K562 (cell line): ENCODE measurements at regions not wholly inside any gene's neighbourhood (a gene's known extent, or its start where the extent isn't known, plus 50 kb on each side); places are given as distances from the start of the nearest gene placed in this dataset.

Source experiments
- ATAC-seq: fragments of 200-7000 bp; cut with Tn5 transposase; 3 replicates; pipeline ENCODE4 v1.9.1; 2020; ENCODE audit warnings: moderate library complexity
- BruUV-seq: library from RNA; stranded (reverse); fragments of 400-500 nt; replicated peaks from 2 replicates; lab custom pipeline; 2021; lab: Mats Ljungman, UMichigan
- CTCF ChIA-PET: fragments of 300-600 bp; formaldehyde crosslinking; extraction: SDS; loops from one replicate; lab custom pipeline; 2021; ENCODE audit warnings: low intra/inter-chr PET ratio; lab: Yijun Ruan, JAX
- POLR2A ChIA-PET: fragments of 300-600, 350-650 bp; sonication (Branson Sonifier 250); formaldehyde crosslinking; extraction: SDS; loops from one replicate; lab custom pipeline; 2021; ENCODE audit warnings: antibody characterized with exemption, inconsistent platforms; lab: Yijun Ruan, JAX
- DNase-seq, 4 experiments: peaks; one replicate each; pipeline versions ENCODE4 v3.0.0 to v3.0.0-alpha.2; 2011 to 2018; ENCODE audit warnings: low spot score in 3 of 4, mixed read lengths in 3 of 4; ENCODE audit errors: extremely low read depth in 1 of 4
- FAIRE-seq: peaks from 2 replicates; lab custom pipeline; 2011; peaks lifted over from hg19 to GRCh38; lab: Jason Lieb, UNC
- H2AFZ ChIP-seq: 2 replicates; pipeline ENCODE4 v1.6.0; 2011; ENCODE audit warnings: low read depth, low read length, control low read depth, inconsistent platforms
- H3K27ac ChIP-seq: fragments of 200-600 bp; 3 replicates; pipeline ENCODE4 v1.8.0; 2011; ENCODE audit warnings: low read depth, mild to moderate bottlenecking, control low read depth, inconsistent platforms, low read length, moderate library complexity, mixed read lengths; ENCODE audit errors: extremely low read depth
- H3K27me3 ChIP-seq, 2 experiments: fragments of 300-600 bp in 1 of 2; 2 replicates in 1 of 2; 3 replicates in 1 of 2; pipeline versions ENCODE4 v1.6.0 to v1.8.0; 2011; ENCODE audit warnings: inconsistent platforms in 2 of 2, low read length in 2 of 2, mild to moderate bottlenecking in 1 of 2, mixed read lengths in 1 of 2, moderate library complexity in 1 of 2; ENCODE audit not compliant: control insufficient read depth in 2 of 2, insufficient read depth in 2 of 2
- H3K36me3 ChIP-seq: fragments of 300-600 bp; 3 replicates; pipeline ENCODE4 v1.8.0; 2011; ENCODE audit warnings: mild to moderate bottlenecking, low read length, inconsistent platforms; ENCODE audit not compliant: control insufficient read depth, insufficient read depth
- H3K4me1 ChIP-seq, 2 experiments: fragments of 200-600 bp in 1 of 2; replicated peaks in 1 of 2; 2 replicates in 1 of 2; 3 replicates in 1 of 2; pipeline versions ENCODE4 v1.5.1 to v1.8.0; 2011; ENCODE audit warnings: inconsistent platforms in 2 of 2, low read length in 2 of 2, mild to moderate bottlenecking in 1 of 2, mixed read lengths in 1 of 2, moderate library complexity in 1 of 2; ENCODE audit not compliant: control insufficient read depth in 2 of 2, insufficient read depth in 2 of 2
- H3K4me2 ChIP-seq: 2 replicates; pipeline ENCODE4 v1.6.1; 2011; ENCODE audit warnings: low read length, control low read depth, inconsistent platforms, mixed read lengths; ENCODE audit not compliant: insufficient read depth
- H3K4me3 ChIP-seq: fragments of 200-600 bp; sonication (generic), shearing (Covaris generic); 2 replicates; pipeline ENCODE4 v1.5.1; 2016; ENCODE audit warnings: control low read depth, inconsistent platforms
- H3K79me2 ChIP-seq: fragments of 200-600 bp; 3 replicates; pipeline ENCODE4 v1.8.0; 2011; ENCODE audit warnings: low read length, inconsistent platforms; ENCODE audit not compliant: control insufficient read depth, insufficient read depth
- H3K9ac ChIP-seq, 2 experiments: 2 replicates each; pipeline versions ENCODE4 v1.6.0 to v1.6.1; 2011; ENCODE audit warnings: low read depth in 2 of 2, low read length in 2 of 2, control low read depth in 1 of 2, inconsistent platforms in 1 of 2, mild to moderate bottlenecking in 1 of 2, mixed read lengths in 1 of 2; ENCODE audit not compliant: insufficient read depth in 1 of 2
- H3K9me1 ChIP-seq: one replicate; pipeline ENCODE4 v1.6.0; 2011; ENCODE audit warnings: inconsistent platforms, mild to moderate bottlenecking, low read length, moderate library complexity; ENCODE audit not compliant: control insufficient read depth, insufficient read depth
- H3K9me3 ChIP-seq: replicated peaks from 2 replicates; pipeline ENCODE4 v1.5.1; 2011; ENCODE audit warnings: low read depth, low read length, inconsistent platforms; ENCODE audit not compliant: control insufficient read depth, insufficient read depth
- H4K20me1 ChIP-seq: replicated peaks from 2 replicates; pipeline ENCODE4 v1.6.1; 2011; ENCODE audit warnings: low read length, inconsistent platforms, mixed read lengths; ENCODE audit not compliant: control insufficient read depth, insufficient read depth
- ATF3 ChIP-seq, 2 experiments: fragments of 450-650 bp in 1 of 2; sonication (generic) in 1 of 2; formaldehyde crosslinking in 1 of 2; IDR thresholded peaks in 1 of 2; conservative IDR thresholded peaks in 1 of 2; 2 replicates each; pipeline versions ENCODE4 v1.6.1 to v1.8.1; 2016 to 2023; ENCODE audit warnings: mild to moderate bottlenecking in 2 of 2, moderate library complexity in 2 of 2, inconsistent platforms in 1 of 2, missing genetic modification reagents in 1 of 2
- CSDE1 ChIP-seq, 2 experiments: fragments of 450-650 bp; IDR thresholded peaks; 2 replicates each; pipeline ENCODE4 v1.6.1; 2016; ENCODE audit warnings: mild to moderate bottlenecking in 1 of 2
- ERF ChIP-seq: fragments of 450-650 bp; formaldehyde crosslinking; IDR thresholded peaks from 2 replicates; pipeline ENCODE4 v1.4.0; 2020; ENCODE audit warnings: mild to moderate bottlenecking, mixed read lengths
- FOXK2 ChIP-seq, 2 experiments: fragments of 450-650 bp; IDR thresholded peaks in 1 of 2; conservative IDR thresholded peaks in 1 of 2; 2 replicates each; pipeline ENCODE4 v1.6.1; 2016; ENCODE audit warnings: low read depth in 2 of 2, mild to moderate bottlenecking in 1 of 2
- HNRNPK ChIP-seq: fragments of 200-400 bp; formaldehyde crosslinking; IDR thresholded peaks from one replicate; pipeline ENCODE4 v1.6.1; 2018; ENCODE audit warnings: mild to moderate bottlenecking, low read depth, low read length; ENCODE audit not compliant: poor library complexity, severe bottlenecking
- NFRKB ChIP-seq: fragments of 450-650 bp; IDR thresholded peaks from 2 replicates; pipeline ENCODE4 v1.6.1; 2016; ENCODE audit warnings: low read depth
- PCBP2 ChIP-seq: fragments of 200-400 bp; formaldehyde crosslinking; IDR thresholded peaks from 2 replicates; pipeline ENCODE4 v1.6.1; 2018; ENCODE audit warnings: low read length, low read depth, mild to moderate bottlenecking, moderate library complexity; ENCODE audit not compliant: poor library complexity, severe bottlenecking
- POLR2H ChIP-seq: IDR thresholded peaks from 2 replicates; pipeline ENCODE4 v1.6.1; 2016; ENCODE audit warnings: missing genetic modification characterization, low read depth, mild to moderate bottlenecking, control low read depth, missing compliant biosample characterization, moderate library complexity
- PRPF4 ChIP-seq: fragments of 200-400 bp; formaldehyde crosslinking; IDR thresholded peaks from one replicate; pipeline ENCODE4 v1.6.1; 2017; ENCODE audit warnings: low read length, low read depth, mild to moderate bottlenecking; ENCODE audit not compliant: insufficient read depth, poor library complexity, severe bottlenecking
- RAD21 ChIP-seq, 2 experiments: fragments of 250-450 bp in 1 of 2; fragments of 450-650 bp in 1 of 2; sonication (Bioruptor Pico) in 1 of 2; formaldehyde crosslinking in 1 of 2; IDR thresholded peaks in 1 of 2; conservative IDR thresholded peaks in 1 of 2; 2 replicates each; pipeline versions ENCODE4 v1.4.0 to v1.8.0; 2020 to 2022; ENCODE audit warnings: mild to moderate bottlenecking in 2 of 2, moderate library complexity in 1 of 2
- UBTF ChIP-seq, 2 experiments: IDR thresholded peaks; 2 replicates each; pipeline ENCODE4 v1.6.1; 2012; ENCODE audit warnings: improper control_type of control experiment in 2 of 2, low read depth in 2 of 2, low read length in 2 of 2, borderline replicate concordance in 1 of 2
- ZNF121 ChIP-seq: sonication (generic); formaldehyde crosslinking; conservative IDR thresholded peaks from 2 replicates; pipeline ENCODE4 v1.8.0; 2022; ENCODE audit warnings: missing genetic modification reagents
- ZNF384 ChIP-seq: IDR thresholded peaks from 2 replicates; pipeline ENCODE4 v1.6.1; 2012; ENCODE audit warnings: low read depth, low read length, improper control_type of control experiment
- WGBS: fragments of 100-300 bp; shearing (Covaris generic); methylation state at CpG from one replicate; pipeline ENCODE4 v1.1.6; 2016; ENCODE audit warnings: low coverage, mixed read lengths; ENCODE audit not compliant: insufficient coverage; ENCODE audit errors: missing lambda C conversion rate; 5-methylcytosine and 5-hydroxymethylcytosine counted together
- in situ Hi-C: fragments of 300-500 bp; cut with MboI; formaldehyde crosslinking; loops from 4 replicates; pipeline ENCODE4 v1.15.0; 2018; ENCODE audit warnings: inconsistent platforms, mixed read lengths
- intact Hi-C: fragments of 100-400 bp; cut with micrococcal nuclease; formaldehyde crosslinking; loops from 2 replicates; pipeline ENCODE4 v1.14.2; 2022
- TF ChIP-seq, protein P1 (sequence below): fragments of 250-450 bp; sonication (Bioruptor Pico); IDR thresholded peaks from 2 replicates; pipeline ENCODE4 v1.8.0; 2021; ENCODE audit warnings: moderate library complexity, mild to moderate bottlenecking, inconsistent platforms
- TF ChIP-seq, protein P2 (sequence below): fragments of 250-450 bp; sonication (Bioruptor Pico); IDR thresholded peaks from 2 replicates; pipeline ENCODE4 v1.4.0; 2020; ENCODE audit warnings: mild to moderate bottlenecking, moderate library complexity
- TF ChIP-seq, protein P3 (sequence below): IDR thresholded peaks from 3 replicates; pipeline ENCODE4 v1.6.1; 2011; ENCODE audit warnings: borderline replicate concordance, mild to moderate bottlenecking; ENCODE audit not compliant: insufficient read length, insufficient read depth

DNA sequence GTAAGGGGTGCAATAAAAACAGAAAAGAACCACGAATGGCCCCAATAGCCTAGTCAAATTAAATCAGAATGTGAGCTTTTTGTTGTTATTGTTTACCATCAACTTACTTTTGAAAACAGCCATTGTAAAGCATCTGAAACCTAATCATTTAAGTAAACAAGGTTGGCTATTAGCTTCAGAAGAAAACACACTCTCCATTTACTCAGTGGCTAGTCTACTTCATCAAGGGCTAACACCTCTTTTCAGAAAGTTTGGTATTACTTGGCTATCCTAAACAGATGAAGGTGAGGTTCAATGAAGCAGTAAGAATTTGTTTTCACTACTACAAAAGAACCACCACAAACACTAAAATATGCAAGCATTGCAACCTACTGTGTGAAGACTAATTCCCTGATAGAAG, 398.0 kb downstream of the CDH2 start:
- no peak for ATAC-seq
- H3K9me3 ChIP-seq: peaks cover 1% of the 10 kb centered on the region; the same call in 1 of the 2 replicates
- whole genome bisulfite sequencing: 0% methylated on average over 1 of the region's 1 CpG
- no peak overlapping the region for H2AFZ ChIP-seq
- H3K36me3 ChIP-seq: no peaks in the 10 kb centered on the region
- ChIA-PET CTCF (no interaction called here), POLR2A (no interaction called here)
- no peak overlapping the region for H3K4me3 ChIP-seq
- no peaks in the 10 kb centered on the region for H3K79me2 ChIP-seq
- intact Hi-C loops (no loop called here), in situ Hi-C loops (no loop called here)
- H4K20me1 ChIP-seq: no peaks in the 10 kb centered on the region
- no peak for DNase-seq
- H3K27ac ChIP-seq: no peak overlapping the region
- no peak overlapping the region for H3K9ac ChIP-seq
- no peaks in the 10 kb centered on the region for H3K9me1 ChIP-seq
- no peak for FAIRE-seq
- no peaks in the 10 kb centered on the region for H3K4me1 ChIP-seq
- no peaks in the 10 kb centered on the region for H3K27me3 ChIP-seq
- no TSS peak for BruUV-seq
- H3K4me2 ChIP-seq: no peak overlapping the region
- TF ChIP-seq, protein P1, sequence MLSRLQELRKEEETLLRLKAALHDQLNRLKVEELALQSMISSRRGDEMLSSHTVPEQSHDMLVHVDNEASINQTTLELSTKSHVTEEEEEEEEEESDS (CRISPR knock-in tag): no peak
- TF ChIP-seq UBTF (IDR thresholded peaks at IDR 0.05; ENCODE audit: borderline replicate concordance in 1 of 2, low read depth in 2 of 2, low read length in 2 of 2): no peak
- no peak for TF ChIP-seq NFRKB
- no peak for TF ChIP-seq PCBP2
- TF ChIP-seq FOXK2 (conservative IDR thresholded peaks at IDR 0.05 in 1 of 2, IDR thresholded peaks at IDR 0.05 in 1 of 2; ENCODE audit: low read depth in 2 of 2): no peak
- no peak for TF ChIP-seq PRPF4
- no peak for TF ChIP-seq RAD21 (CRISPR knock-in tag; conservative IDR thresholded peaks at IDR 0.05 in 1 of 2, IDR thresholded peaks at IDR 0.05 in 1 of 2)
- TF ChIP-seq, protein P2, sequence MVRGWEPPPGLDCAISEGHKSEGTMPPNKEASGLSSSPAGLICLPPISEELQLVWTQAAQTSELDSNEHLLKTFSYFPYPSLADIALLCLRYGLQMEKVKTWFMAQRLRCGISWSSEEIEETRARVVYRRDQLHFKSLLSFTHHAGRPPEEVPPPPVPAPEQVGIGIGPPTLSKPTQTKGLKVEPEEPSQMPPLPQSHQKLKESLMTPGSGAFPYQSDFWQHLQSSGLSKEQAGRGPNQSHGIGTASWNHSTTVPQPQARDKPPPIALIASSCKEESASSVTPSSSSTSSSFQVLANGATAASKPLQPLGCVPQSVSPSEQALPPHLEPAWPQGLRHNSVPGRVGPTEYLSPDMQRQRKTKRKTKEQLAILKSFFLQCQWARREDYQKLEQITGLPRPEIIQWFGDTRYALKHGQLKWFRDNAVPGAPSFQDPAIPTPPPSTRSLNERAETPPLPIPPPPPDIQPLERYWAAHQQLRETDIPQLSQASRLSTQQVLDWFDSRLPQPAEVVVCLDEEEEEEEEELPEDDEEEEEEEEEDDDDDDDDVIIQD (CRISPR knock-in tag): no peak
- no peak for TF ChIP-seq ATF3 (IDR thresholded peaks at IDR 0.05)
- TF ChIP-seq ATF3 (CRISPR knock-in tag; conservative IDR thresholded peaks at IDR 0.05): no peak
- TF ChIP-seq, protein P3, sequence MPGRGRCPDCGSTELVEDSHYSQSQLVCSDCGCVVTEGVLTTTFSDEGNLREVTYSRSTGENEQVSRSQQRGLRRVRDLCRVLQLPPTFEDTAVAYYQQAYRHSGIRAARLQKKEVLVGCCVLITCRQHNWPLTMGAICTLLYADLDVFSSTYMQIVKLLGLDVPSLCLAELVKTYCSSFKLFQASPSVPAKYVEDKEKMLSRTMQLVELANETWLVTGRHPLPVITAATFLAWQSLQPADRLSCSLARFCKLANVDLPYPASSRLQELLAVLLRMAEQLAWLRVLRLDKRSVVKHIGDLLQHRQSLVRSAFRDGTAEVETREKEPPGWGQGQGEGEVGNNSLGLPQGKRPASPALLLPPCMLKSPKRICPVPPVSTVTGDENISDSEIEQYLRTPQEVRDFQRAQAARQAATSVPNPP: no peak
- no peak for TF ChIP-seq ZNF121 (CRISPR knock-in tag)
- no peak for TF ChIP-seq ERF (CRISPR knock-in tag)
- no peak for TF ChIP-seq HNRNPK
- TF ChIP-seq CSDE1 (IDR thresholded peaks at IDR 0.05): no peak
- no peak for TF ChIP-seq POLR2H (tag)
- TF ChIP-seq ZNF384: no peak
